Adipose tissue (tissue), 3 donors: ENCODE measurements at regions not wholly inside any gene's neighbourhood (a gene's known extent, or its start where the extent isn't known, plus 50 kb on each side); places are given as distances from the start of the nearest gene placed in this dataset.
"Not testable (repeated sequence)": the region's sequence is repeated elsewhere in the genome, so short reads cannot be mapped to it uniquely, and the experiment has no call there.

ENCODE experiments used
- H3K27ac ChIP-seq: one replicate; pipeline ENCODE4 v1.5.1; 2013; ENCODE audit warnings: low read depth, low read length
- WGBS, 3 donors: extraction: QIAGEN DNeasy Blood & Tissue Kit; methylation state at CpG; one replicate each; pipeline ENCODE4 v1.1.7; 2013; 5-methylcytosine and 5-hydroxymethylcytosine counted together
- donor health status: healthy with polysubstance abuse.
- donor health status: Bipolar disorder and iron deficiency.
- donor health status: healthy.

DNA sequence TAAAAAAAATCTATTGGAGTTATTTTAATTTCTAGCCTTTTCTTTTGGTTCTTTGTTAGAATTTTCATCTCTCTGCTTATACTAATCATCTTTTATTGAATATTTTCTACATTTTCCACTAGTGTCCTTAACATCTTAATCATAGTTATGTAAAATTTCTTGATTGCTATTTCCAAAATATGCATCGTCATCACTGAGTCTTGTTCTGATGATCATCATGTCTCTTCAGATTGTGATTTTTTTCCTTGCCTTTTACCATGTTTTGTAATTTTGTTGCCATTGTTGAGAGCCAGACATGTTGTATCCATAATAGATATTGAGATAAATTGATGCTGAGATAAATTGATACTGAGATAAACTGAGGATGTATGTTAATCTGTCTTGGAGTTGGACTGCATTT, 919.1 kb upstream of the FOXG1 start:
- H3K27ac ChIP-seq: not testable (repeated sequence)
- WGBS, 3 donors: 91 to 98% (median 94%) methylated on average over 1 of the region's 1 CpG

DNA sequence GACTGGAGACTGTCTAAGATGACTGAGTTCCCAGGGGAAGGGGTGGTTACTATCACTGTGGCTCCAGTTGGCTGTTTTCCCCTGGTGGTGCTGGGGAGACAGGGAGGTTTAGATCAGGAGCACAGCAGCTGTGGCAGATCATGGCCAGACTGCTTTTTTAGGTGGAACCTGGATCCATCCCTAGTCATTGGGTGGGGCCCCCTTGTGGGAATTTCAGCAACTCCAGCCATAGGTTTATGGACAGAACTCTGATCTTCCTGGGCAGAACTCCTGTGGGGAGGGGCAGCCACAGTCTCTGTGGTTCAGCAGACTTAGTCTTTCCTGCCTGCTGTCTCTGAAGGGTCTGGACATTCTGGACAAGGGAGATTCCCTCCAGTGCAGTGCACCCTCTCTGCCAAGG, 917.4 kb upstream of the FOXG1 start:
- H3K27ac ChIP-seq: not testable (repeated sequence)

DNA sequence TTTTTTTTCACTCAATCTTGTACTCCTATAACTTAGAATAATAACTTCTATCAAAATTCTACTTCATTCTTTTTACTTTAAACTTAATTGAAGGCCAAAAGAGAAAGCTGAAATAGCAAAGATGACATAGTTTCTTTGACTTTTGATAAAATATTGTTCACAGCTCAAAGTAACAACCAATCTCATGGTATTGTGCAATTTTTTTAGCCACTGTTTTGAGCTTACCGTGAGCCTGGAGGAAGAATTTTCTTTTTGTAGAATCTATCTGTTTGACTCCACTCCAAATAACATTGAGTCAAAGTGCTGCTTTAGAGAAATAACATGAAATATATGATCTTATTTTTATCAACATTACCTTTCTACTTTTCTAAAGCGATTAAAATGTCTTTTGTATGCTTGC, 903.9 kb upstream of the FOXG1 start:
- WGBS, 3 donors: 56 to 74% (median 69%) methylated on average over 2 of the region's 2 CpGs

DNA sequence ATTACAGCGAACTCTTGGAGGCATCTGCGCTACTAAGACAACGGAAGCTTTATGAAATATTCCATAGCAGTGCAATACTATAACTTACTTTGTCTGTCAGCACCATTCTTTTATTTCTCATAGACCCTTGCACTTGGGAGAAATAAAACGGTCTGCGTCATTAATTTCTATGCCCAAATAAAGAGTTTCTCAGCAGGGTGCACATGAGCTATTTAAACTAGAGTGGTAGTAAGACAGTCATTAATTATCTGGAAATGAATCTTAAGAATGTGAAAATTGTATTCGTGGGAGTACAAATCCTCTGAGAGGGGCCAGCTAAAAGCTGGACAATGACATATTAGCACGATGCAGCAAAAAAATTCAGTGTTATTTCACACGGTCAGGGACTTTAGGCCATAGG, 903.4 kb upstream of the FOXG1 start:
- 64 to 77% (median 74%) methylated on average over 8 of the region's 8 CpGs for WGBS, 3 donors
- H3K27ac ChIP-seq: no peak overlapping the region

More for the DNA sequence above, 903.9 kb upstream of the FOXG1 start:
- no peak overlapping the region for H3K27ac ChIP-seq

DNA sequence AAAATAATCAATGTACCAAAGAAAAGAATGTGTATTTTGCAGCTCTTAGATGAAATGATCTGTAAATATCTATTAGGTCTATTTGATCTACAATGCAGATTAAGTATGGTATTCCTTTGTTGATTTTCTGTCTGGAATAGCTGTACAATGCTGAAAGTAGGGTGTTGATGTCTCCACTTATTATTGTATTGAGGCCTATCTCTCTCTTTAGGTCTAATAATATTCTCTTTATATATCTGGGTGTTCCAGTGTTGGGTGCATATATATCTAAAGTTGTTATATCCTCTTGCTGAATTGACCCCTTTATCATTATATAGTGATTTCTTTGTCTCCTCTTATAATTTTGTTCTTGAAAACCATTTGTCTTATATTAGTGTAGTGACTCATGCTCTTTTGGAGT, 885.5 kb upstream of the FOXG1 start:
- no peak overlapping the region for H3K27ac ChIP-seq

DNA sequence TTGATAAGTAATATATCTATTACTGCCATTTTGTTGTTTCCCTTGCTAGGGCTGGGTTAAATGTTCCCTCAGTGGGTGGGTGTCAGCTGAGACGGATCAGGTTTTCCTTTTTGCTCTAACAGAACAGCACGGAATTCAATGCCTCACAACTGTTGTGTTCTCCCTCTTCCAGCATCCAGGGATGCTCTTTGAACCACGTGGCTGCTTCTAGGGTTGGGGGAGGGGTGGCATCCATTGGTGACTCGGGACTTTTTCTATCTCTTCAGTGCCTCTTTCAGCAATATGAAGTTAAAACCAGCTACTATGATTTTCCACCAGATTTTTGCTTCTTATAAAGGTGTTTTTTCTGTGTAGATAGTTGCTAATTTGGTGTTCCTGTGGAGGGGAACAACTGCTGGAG, 884.9 kb upstream of the FOXG1 start:
- 44 to 61% (median 55%) methylated on average over 4 of the region's 4 CpGs for WGBS, 3 donors
- H3K27ac ChIP-seq: no peak overlapping the region

DNA sequence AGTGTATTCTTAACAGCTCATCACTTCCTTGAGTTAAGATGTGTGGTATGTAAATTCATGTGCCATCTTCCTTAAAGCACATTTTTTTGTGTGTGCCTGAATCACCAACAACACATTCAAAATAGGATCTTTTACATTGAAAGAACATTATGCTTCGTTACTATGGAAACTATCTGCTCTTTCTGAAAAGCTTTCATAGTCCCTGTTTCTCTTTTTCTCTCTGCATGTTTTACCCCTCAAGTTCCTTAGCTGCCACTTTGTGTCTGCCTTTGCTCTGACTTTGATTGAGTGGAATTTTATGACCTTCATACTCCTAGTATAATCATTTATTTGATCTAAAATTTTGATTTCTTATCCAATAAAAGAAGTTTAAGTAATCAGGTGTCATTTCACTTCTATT, 880.3 kb upstream of the FOXG1 start:
- 72 to 85% (median 74%) methylated on average over 1 of the region's 1 CpG for WGBS, 3 donors
- no peak overlapping the region for H3K27ac ChIP-seq

DNA sequence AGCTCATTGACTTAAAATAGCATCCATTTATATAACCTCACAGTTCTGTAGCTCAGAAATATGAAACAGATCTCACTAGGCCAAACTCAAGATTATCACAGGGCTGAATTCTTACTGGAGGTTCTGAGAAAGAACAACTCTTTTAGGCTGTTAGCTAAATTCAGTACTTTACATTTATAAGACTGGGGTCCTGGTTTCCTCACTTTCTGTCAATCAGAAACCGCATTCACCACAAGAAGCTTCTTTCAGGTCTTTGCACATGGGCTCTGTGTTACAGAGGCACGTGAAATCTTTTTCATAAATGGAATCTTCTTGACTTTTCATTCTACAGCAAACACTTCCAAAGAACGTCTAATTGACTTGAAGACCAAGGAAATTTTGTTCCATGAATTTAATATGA, 876.3 kb upstream of the FOXG1 start:
- H3K27ac ChIP-seq: no peak overlapping the region
- 66 to 79% (median 78%) methylated on average over 3 of the region's 3 CpGs for WGBS, 3 donors

DNA sequence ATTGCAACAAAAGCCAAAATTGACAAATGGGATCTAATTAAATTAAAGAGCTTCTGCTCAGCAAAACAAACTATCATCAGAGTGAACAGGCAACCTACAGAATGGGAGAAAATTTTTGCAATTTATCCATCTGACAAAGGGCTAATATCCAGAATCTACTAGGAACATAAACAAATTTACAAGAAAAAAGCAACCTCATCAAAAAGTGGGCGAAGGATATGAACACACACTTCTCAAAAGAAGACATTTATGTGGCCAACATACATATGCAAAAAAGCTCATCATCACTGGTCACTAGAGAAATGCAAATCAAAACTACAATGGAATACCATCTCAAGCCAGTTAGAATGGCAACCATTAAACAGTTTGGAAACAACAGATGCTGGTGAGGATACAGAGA, 858.1 kb upstream of the FOXG1 start:
- 78 to 82% (median 79%) methylated on average over 1 of the region's 1 CpG for WGBS, 3 donors

DNA sequence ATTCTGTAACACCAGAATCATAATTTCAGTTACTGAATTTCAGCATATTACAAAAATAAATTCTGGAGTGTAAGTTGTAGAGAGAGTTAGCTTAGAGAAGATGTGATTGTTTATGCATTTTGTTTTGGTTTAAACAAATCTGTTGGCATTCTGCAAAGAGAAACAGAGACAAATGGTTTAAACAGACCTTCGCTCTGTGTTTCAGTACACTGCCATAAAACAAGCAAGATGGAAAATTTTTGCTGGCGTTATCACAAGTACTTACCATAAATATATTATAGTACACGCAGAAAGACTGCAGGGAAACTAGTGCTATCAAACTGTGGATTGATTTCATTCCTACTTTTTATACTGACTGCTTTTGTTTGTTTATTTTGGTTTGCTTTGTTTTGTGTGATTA, 850.3 kb upstream of the FOXG1 start:
- 62 to 66% (median 66%) methylated on average over 3 of the region's 3 CpGs for WGBS, 3 donors
- H3K27ac ChIP-seq: no peak overlapping the region

More for the DNA sequence above, 858.1 kb upstream of the FOXG1 start:
- H3K27ac ChIP-seq: not testable (repeated sequence)

DNA sequence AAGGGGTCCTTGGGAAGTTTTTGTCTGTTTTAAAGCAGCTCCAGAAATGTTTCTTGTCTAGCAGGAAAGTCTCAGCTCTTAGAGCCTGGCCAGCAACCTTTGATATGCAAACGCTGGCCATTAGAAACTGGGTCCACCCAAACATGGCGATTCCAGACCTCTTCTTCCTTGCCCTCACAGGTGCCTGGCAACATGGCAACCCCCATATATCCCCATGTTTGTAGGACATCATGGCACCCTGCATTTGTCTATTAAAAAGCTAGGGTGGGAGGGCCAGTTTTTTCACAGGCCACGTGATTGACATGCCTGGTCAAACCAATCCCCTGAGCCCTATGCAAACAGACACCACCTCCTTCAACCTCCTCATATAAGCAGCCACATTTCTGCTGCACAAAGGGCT, 848.7 kb upstream of the FOXG1 start:
- 67 to 83% (median 81%) methylated on average over 3 of the region's 3 CpGs for WGBS, 3 donors
- no peak overlapping the region for H3K27ac ChIP-seq

DNA sequence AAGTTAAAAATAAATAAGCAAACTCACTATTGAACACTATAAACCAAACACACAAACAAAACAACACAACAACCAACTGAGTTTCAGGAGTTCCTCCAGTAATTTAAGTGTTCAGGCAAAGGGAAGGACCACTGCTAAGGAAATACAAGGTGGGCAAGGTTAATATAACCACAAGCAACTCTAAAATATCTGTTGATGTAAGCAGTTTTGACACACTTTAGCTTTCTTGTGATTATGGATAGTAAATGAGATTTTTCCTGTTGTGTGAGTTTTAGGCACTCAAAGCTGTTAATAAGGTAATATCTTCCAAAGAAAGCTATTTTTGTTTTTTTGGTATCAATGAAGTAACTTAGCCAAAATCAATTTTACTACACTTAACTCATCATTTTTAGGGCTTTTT, 839.1 kb upstream of the FOXG1 start:
- no peak overlapping the region for H3K27ac ChIP-seq

DNA sequence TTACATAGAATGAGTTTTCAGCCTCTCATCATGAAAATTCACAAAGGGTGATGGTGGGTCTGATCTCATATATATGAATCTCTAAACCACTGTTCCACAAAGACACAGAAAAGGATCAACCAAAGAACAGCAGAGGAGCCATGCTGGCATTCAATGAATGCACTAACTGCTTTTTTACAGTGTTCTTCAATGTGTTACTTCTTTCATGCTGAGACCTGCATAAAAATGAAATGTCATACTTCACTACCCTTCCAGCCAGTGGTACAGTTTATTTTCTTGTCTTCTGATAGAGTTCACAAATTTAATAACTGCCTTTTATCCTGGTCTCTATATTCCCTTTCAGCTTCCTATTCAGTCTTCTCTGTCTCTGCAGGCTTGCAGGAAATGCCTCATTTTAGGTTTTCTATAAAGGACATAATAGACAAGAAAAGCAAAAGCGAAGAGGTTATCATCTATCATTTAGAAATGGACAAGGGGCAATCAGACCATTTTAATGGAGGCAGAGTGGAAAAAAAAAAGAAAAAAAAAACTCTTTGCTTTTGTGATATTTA, 836.7 kb upstream of the FOXG1 start:
- 67 to 75% (median 72%) methylated on average over 1 of the region's 1 CpG for WGBS, 3 donors
- no peak overlapping the region for H3K27ac ChIP-seq

DNA sequence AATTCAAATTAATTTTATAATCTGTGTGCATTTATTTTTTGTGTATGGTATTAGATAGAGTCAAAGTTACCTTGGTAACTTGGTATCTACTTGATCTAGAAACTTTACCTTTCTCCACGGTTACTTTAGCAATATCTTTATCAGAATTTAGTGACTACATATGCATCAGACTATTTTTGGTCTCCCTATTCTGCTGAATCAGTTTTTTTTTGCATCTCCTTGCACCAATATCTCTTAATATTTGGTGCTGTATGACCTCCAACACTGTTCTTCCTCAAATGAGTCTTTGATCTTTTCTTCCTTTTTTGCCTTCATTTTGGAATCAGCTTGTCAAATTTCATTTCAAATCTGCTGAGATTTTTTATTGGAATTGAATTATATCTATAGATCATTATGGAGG, 828.2 kb upstream of the FOXG1 start:
- no peak overlapping the region for H3K27ac ChIP-seq
- 36 to 63% (median 61%) methylated on average over 1 of the region's 1 CpG for WGBS, 3 donors

DNA sequence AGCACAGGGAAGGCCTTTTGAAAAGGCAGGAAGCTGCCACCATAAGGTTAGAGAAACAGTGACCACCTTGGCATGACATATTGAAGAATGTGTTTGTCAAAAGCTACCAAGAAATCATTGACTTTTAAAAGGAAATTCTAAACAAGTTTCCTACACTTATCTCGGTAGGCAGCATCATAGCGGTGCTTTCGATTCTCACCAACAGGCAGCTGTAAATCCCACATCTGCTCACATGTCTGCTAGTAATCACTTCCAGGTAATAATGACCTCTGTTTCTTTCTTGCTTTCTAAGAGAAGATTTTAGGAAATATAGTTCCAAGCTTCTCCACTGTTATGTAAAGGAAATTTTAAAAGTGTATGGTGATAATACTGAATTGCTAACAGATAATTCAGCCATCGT, 821.1 kb upstream of the FOXG1 start:
- 57 to 72% (median 69%) methylated on average over 4 of the region's 4 CpGs for whole genome bisulfite sequencing, 3 donors
- no peak overlapping the region for H3K27ac ChIP-seq

DNA sequence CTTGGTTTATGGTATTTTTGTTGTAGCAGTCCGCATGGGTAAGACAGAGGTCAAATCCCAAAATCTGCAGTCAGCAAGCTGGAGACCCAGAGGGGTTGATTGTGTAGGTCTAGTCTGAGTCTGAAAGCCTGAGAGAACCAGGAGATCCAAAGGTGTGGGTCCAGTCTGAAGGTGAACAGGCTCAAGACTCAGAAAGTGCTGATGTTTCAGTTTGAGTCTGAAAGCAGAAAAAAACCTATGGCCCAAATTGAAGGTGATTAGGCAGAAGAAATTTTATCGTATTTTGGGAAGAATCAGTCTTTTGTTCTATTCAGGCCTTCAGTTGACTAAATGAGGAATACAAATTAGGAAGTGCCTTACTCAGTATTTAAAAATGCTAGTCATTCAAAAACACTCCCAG, 807.8 kb upstream of the FOXG1 start:
- no peak overlapping the region for H3K27ac ChIP-seq
- 80 to 84% (median 81%) methylated on average over 2 of the region's 2 CpGs for WGBS, 3 donors

DNA sequence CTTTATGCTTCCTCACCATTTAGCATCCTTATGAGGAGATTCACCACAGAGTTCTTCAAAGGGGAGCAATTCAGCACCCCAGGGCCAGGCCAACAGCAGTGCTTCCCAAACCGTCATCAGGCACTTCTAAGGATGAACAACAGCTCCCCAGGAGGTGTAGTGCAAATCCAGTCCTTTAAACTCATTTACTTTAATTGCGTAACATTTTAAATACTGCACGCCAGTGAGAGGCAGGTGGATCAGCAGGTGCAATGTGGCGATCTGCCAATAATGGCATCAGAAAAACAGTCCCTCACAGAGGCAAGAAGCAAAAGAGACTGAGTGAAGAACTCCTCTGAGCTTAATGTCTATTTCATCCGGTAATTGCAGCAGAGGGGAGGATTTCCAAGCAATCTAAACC, 770.9 kb upstream of the FOXG1 start:
- 28 to 76% (median 62%) methylated on average over 5 of the region's 5 CpGs for WGBS, 3 donors
- no peak overlapping the region for H3K27ac ChIP-seq

DNA sequence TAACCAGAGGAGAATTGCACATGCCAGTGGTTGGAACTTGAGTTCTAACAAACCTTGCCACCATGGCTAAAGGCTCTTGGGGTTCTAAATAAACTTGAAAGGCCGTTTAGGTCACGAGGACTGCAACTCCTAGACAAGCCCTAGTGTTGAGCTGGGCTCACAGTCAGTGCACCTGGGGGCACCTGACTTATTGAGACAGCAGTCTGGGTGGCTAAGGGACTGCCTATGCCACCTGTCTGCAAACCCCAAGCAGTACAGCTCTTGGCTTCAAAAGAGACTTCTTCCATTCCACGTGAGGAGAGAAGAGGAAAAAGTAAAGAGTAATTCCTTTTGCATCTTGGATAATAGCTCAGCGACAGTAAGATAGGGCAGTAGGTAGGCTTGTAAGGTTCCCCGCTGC, 765.6 kb upstream of the FOXG1 start:
- no peak overlapping the region for H3K27ac ChIP-seq
- WGBS, 3 donors: 73 to 89% (median 81%) methylated on average over 5 of the region's 5 CpGs

DNA sequence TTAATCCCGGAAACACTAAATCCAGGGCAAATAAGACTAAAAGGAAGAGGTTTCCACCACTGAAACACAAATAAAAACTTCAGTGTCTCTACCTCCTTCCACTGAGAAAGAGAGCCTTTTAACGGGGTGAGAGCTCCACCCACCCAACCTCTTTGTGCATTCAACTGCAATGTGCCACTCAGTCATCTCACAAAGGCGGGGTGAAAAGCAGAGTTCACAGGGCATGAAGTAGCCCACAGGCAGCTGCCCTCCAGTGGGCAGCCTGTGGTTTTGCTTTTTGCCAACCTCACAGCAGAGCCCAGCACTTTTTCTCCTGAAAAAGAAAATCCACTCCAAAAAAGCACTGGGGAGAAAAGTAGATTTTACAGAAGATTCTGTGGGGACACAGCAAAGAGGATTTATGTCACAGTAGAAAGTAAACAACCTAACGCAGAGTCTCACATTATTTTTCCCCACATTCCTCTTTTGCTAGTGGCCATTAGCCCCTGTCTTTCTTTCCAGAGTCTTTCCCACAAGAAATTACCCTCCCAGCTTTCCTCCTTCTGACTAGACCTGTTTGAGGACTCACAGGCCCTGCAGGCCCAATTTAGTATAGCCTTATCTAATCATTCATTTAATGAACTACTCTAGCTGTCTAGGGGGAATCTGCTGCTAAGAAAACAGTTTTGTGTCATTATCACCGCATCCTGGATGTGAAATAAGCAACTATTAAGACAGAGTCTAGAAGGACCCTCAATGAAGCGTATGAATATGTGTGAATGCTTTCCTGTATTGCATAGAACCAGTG, 753.8 kb upstream of the FOXG1 start:
- H3K27ac ChIP-seq: no peak overlapping the region
- WGBS, 3 donors: 60 to 73% (median 68%) methylated on average over 6 of the region's 6 CpGs

DNA sequence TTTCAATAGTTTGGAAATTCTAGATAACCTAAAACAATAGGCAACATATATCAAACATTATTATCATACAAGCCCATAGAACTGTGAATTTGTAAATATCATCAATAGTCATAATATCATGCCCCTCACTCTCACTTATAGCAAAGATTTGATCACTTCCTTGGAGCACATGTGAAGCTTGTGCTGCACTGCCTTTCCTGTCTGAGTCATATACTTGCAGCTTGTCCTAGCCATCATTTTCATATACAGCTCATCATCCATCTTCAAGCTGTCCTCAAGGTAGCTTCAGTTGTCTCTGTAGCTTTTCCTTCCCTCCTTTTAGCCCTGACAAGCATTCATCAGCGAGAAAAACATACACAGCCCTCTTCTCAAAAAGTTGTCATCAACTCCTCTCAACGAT, 746.5 kb upstream of the FOXG1 start:
- H3K27ac ChIP-seq: no peak overlapping the region
- 51 to 78% (median 75%) methylated on average over 2 of the region's 2 CpGs for WGBS, 3 donors

DNA sequence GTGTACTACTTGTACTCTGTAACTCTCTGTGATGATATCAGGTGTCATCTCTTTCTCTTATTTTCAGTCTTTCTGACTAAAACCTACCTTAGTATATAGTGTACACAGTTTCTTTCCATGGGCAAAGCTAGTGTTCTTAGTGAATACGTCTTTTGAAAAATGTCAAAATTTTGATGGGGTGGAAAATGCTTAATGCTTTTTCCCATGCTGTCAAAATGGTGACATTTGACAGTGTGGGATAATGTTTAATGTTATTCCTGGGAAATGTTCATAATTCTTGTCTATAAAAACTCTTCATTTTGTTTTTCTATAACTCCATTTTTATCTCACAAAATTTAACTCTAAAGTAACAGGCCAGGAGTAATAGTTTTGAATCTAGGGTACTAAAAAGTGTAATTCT, 742.7 kb upstream of the FOXG1 start:
- WGBS, 3 donors: 63 to 87% (median 81%) methylated on average over 1 of the region's 1 CpG

More for the DNA sequence above, 742.7 kb upstream of the FOXG1 start:
- H3K27ac ChIP-seq: no peak overlapping the region
